ENCODE measurements at regions not wholly inside any gene's neighbourhood (a gene's known extent, or its start where the extent isn't known, plus 50 kb on each side); places are given as distances from the start of the nearest gene placed in this dataset.
"Not testable (repeated sequence)": the region's sequence is repeated elsewhere in the genome, so short reads cannot be mapped to it uniquely, and the experiment has no call there.

- Histone ChIP-seq H3K27ac (ENCODE audit: low read depth, low read length) (peak overlapping the region; percentile 77), H3K4me2 (ENCODE audit: insufficient read depth, low read length) (peak overlapping the region; percentile 94), H3K79me2 (ENCODE audit: insufficient read depth, low read length) (no peaks in the 10 kb centered on the region), H3K4me3 (ENCODE audit: insufficient read depth, low read length) (peak overlapping the region; percentile 75), H3K36me3 (ENCODE audit: insufficient read depth, low read length) (no peaks in the 10 kb centered on the region), H3K9me3 (ENCODE audit: low read depth, low read length) (no peaks in the 10 kb centered on the region), H3K4me1 (ENCODE audit: insufficient read depth, low read length) (peaks cover 22% of the 10 kb centered on the region), H4K20me1 (ENCODE audit: insufficient read depth, low read length) (no peaks in the 10 kb centered on the region), H2AFZ (ENCODE audit: low read length) (peak overlapping the region; percentile 98), H3K27me3 (ENCODE audit: insufficient read depth, low read length) (no peaks in the 10 kb centered on the region)
- TF ChIP-seq CTCF (IDR thresholded peaks at IDR 0.05; ENCODE audit: extremely low read depth, low read depth, low read length): no peak
- peak; percentile 90 for DNase-seq (ENCODE audit: insufficient read length, low spot score, missing footprints)
These were observed 97.4 kb downstream of the OR2B2 start for GRCh38 chr6:27814665-27815424.

DNA sequence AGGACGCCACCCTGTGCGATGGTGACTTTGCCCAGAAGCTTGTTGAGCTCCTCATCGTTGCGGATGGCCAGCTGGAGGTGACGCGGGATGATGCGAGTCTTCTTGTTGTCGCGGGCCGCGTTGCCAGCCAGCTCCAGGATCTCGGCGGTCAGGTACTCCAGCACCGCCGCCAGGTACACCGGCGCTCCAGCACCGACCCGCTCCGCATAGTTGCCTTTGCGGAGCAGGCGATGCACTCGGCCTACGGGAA, 97.9 kb downstream of the OR2B2 start:
- DNase-seq (ENCODE audit: insufficient read length, low spot score, missing footprints); H3K27me3 ChIP-seq (ENCODE audit: insufficient read depth, low read length); H3K79me2 ChIP-seq (ENCODE audit: insufficient read depth, low read length); H3K9me3 ChIP-seq (ENCODE audit: low read depth, low read length); H4K20me1 ChIP-seq (ENCODE audit: insufficient read depth, low read length); H3K36me3 ChIP-seq (ENCODE audit: insufficient read depth, low read length): not testable (repeated sequence)
- peak overlapping the region; percentile 77 for H3K27ac ChIP-seq (ENCODE audit: low read depth, low read length)
- peak overlapping the region; percentile 94 for H3K4me2 ChIP-seq (ENCODE audit: insufficient read depth, low read length)
- H3K4me1 ChIP-seq (ENCODE audit: insufficient read depth, low read length): peaks cover 26% of the 10 kb centered on the region
- peak overlapping the region; percentile 75 for H3K4me3 ChIP-seq (ENCODE audit: insufficient read depth, low read length)
- H2AFZ ChIP-seq (ENCODE audit: low read length): peak overlapping the region; percentile 98

GRCh38 chr6:27812805-27813492, 99.2 kb downstream of the OR2B2 start:
- no peak overlapping the region for H3K4me3 ChIP-seq (ENCODE audit: insufficient read depth, low read length)
- H3K4me2 ChIP-seq (ENCODE audit: insufficient read depth, low read length): no peak overlapping the region
- no peak overlapping the region for H2AFZ ChIP-seq (ENCODE audit: low read length)
- peaks cover 34% of the 10 kb centered on the region for H3K4me1 ChIP-seq (ENCODE audit: insufficient read depth, low read length)
- no peaks in the 10 kb centered on the region for H3K9me3 ChIP-seq (ENCODE audit: low read depth, low read length)
- DNase-seq (ENCODE audit: insufficient read length, low spot score, missing footprints): no peak
- no peaks in the 10 kb centered on the region for H3K27me3 ChIP-seq (ENCODE audit: insufficient read depth, low read length)
- no peaks in the 10 kb centered on the region for H3K79me2 ChIP-seq (ENCODE audit: insufficient read depth, low read length)
- no peaks in the 10 kb centered on the region for H4K20me1 ChIP-seq (ENCODE audit: insufficient read depth, low read length)
- no peak overlapping the region for H3K27ac ChIP-seq (ENCODE audit: low read depth, low read length)
- H3K36me3 ChIP-seq (ENCODE audit: insufficient read depth, low read length): no peaks in the 10 kb centered on the region
- TF ChIP-seq CTCF (IDR thresholded peaks at IDR 0.05; ENCODE audit: extremely low read depth, low read depth, low read length): no peak

GRCh38 chr6:27812078-27812804, 100.0 kb downstream of the OR2B2 start:
- H3K4me2 ChIP-seq (ENCODE audit: insufficient read depth, low read length): no peak overlapping the region
- H4K20me1 ChIP-seq (ENCODE audit: insufficient read depth, low read length): no peaks in the 10 kb centered on the region
- no peak overlapping the region for H3K27ac ChIP-seq (ENCODE audit: low read depth, low read length)
- DNase-seq (ENCODE audit: insufficient read length, low spot score, missing footprints): no peak
- no peaks in the 10 kb centered on the region for H3K9me3 ChIP-seq (ENCODE audit: low read depth, low read length)
- H3K4me1 ChIP-seq (ENCODE audit: insufficient read depth, low read length): peaks cover 35% of the 10 kb centered on the region
- no peak for TF ChIP-seq CTCF (IDR thresholded peaks at IDR 0.05; ENCODE audit: extremely low read depth, low read depth, low read length)
- H3K79me2 ChIP-seq (ENCODE audit: insufficient read depth, low read length): no peaks in the 10 kb centered on the region
- no peaks in the 10 kb centered on the region for H3K36me3 ChIP-seq (ENCODE audit: insufficient read depth, low read length)
- no peaks in the 10 kb centered on the region for H3K27me3 ChIP-seq (ENCODE audit: insufficient read depth, low read length)
- no peak overlapping the region for H3K4me3 ChIP-seq (ENCODE audit: insufficient read depth, low read length)
- no peak overlapping the region for H2AFZ ChIP-seq (ENCODE audit: low read length)

Data from osteoblast (primary cell).